Loucy (cell line): ENCODE measurements at regions not wholly inside any gene's neighbourhood (a gene's known extent, or its start where the extent isn't known, plus 50 kb on each side); places are given as distances from the start of the nearest gene placed in this dataset.
"Not testable (repeated sequence)": the region's sequence is repeated elsewhere in the genome, so short reads cannot be mapped to it uniquely, and the experiment has no call there.

Experiments
- H2AFZ ChIP-seq: fragments of 200-600 bp; sonication (generic); 2 replicates; pipeline ENCODE4 v1.6.0; 2016; ENCODE audit warnings: antibody characterized with exemption, mild to moderate bottlenecking, low read length, moderate library complexity
- H3F3A ChIP-seq: fragments of 200-600 bp; 2 replicates; pipeline ENCODE4 v1.6.0; 2016; ENCODE audit warnings: antibody characterized with exemption, low read depth, mild to moderate bottlenecking
- H3K27me3 ChIP-seq: fragments of 200-600 bp; sonication (generic); 2 replicates; pipeline ENCODE4 v1.6.1; 2014; ENCODE audit warnings: low read length, mild to moderate bottlenecking; ENCODE audit not compliant: insufficient read depth, poor library complexity, severe bottlenecking
- H3K36me3 ChIP-seq: fragments of 200-600 bp; sonication (generic); 2 replicates; pipeline ENCODE4 v1.6.1; 2016; ENCODE audit warnings: low read length; ENCODE audit not compliant: insufficient read depth
- H3K4me1 ChIP-seq: fragments of 200-600 bp; sonication (generic); 2 replicates; pipeline ENCODE4 v1.5.1; 2014; ENCODE audit warnings: low read length, mild to moderate bottlenecking; ENCODE audit not compliant: insufficient read depth, poor library complexity, severe bottlenecking
- H3K4me2 ChIP-seq: fragments of 200-600 bp; sonication (generic); 2 replicates; pipeline ENCODE4 v1.6.0; 2014; ENCODE audit warnings: antibody characterized with exemption, low read length, low read depth, mild to moderate bottlenecking; ENCODE audit not compliant: poor library complexity, severe bottlenecking
- H3K4me3 ChIP-seq: fragments of 200-600 bp; sonication (generic); 2 replicates; pipeline ENCODE4 v1.5.1; 2014; ENCODE audit warnings: low read length, mild to moderate bottlenecking, mixed read lengths; ENCODE audit not compliant: poor library complexity, severe bottlenecking
- H3K79me2 ChIP-seq: fragments of 200-600 bp; sonication (generic); 2 replicates; pipeline ENCODE4 v1.6.1; 2014; ENCODE audit warnings: low read length; ENCODE audit not compliant: insufficient read depth
- H3K9ac ChIP-seq: fragments of 200-600 bp; sonication (generic); 2 replicates; pipeline ENCODE4 v1.6.0; 2014; ENCODE audit warnings: mild to moderate bottlenecking, low read depth, low read length, moderate library complexity; ENCODE audit not compliant: poor library complexity, severe bottlenecking
- H3K9me2 ChIP-seq: fragments of 200-600 bp; sonication (generic); replicated peaks from 2 replicates; pipeline ENCODE4 v1.6.1; 2016; ENCODE audit warnings: low read depth, low read length, mixed read lengths
- H3K9me3 ChIP-seq: fragments of 200-600 bp; sonication (generic); 2 replicates; pipeline ENCODE4 v1.6.1; 2014; ENCODE audit warnings: mild to moderate bottlenecking, antibody characterized with exemption, low read length, low read depth; ENCODE audit not compliant: insufficient read depth
- H4K20me1 ChIP-seq: fragments of 200-600 bp; sonication (generic); 2 replicates; pipeline ENCODE4 v1.6.0; 2014; ENCODE audit warnings: antibody characterized with exemption, low read length, mild to moderate bottlenecking; ENCODE audit not compliant: insufficient read depth, poor library complexity, severe bottlenecking
- EZH2phosphoT487 ChIP-seq: fragments of 200-600 bp; IDR thresholded peaks from 2 replicates; pipeline ENCODE4 v1.6.1; 2018; ENCODE audit warnings: antibody characterized with exemption, mild to moderate bottlenecking, moderate library complexity, borderline replicate concordance
- TF ChIP-seq, protein P1 (sequence below): fragments of 200-600 bp; sonication (generic); conservative IDR thresholded peaks from 2 replicates; pipeline ENCODE4 v1.5.1; 2014; ENCODE audit warnings: mild to moderate bottlenecking, antibody characterized with exemption, low read length

- no peak overlapping the region for H3K4me2 ChIP-seq
- H3K27me3 ChIP-seq, result no peaks in the 10 kb centered on the region
- H3K9me2 ChIP-seq, result no peaks in the 10 kb centered on the region
- H3K4me3 ChIP-seq, result no peak overlapping the region
- no peaks in the 10 kb centered on the region for H3K79me2 ChIP-seq
- H2AFZ ChIP-seq, result no peak overlapping the region
- no peaks in the 10 kb centered on the region for H4K20me1 ChIP-seq
- no peaks in the 10 kb centered on the region for H3K9me3 ChIP-seq
- H3F3A ChIP-seq, result no peaks in the 10 kb centered on the region
- H3K9ac ChIP-seq, result no peak overlapping the region
- H3K4me1 ChIP-seq, result no peaks in the 10 kb centered on the region
- TF ChIP-seq, protein P1, sequence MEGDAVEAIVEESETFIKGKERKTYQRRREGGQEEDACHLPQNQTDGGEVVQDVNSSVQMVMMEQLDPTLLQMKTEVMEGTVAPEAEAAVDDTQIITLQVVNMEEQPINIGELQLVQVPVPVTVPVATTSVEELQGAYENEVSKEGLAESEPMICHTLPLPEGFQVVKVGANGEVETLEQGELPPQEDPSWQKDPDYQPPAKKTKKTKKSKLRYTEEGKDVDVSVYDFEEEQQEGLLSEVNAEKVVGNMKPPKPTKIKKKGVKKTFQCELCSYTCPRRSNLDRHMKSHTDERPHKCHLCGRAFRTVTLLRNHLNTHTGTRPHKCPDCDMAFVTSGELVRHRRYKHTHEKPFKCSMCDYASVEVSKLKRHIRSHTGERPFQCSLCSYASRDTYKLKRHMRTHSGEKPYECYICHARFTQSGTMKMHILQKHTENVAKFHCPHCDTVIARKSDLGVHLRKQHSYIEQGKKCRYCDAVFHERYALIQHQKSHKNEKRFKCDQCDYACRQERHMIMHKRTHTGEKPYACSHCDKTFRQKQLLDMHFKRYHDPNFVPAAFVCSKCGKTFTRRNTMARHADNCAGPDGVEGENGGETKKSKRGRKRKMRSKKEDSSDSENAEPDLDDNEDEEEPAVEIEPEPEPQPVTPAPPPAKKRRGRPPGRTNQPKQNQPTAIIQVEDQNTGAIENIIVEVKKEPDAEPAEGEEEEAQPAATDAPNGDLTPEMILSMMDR, result no peak
- no peaks in the 10 kb centered on the region for H3K36me3 ChIP-seq
Measured at GRCh38 chr4:44983083-44983482, 256.7 kb upstream of the GNPDA2 start.

DNA sequence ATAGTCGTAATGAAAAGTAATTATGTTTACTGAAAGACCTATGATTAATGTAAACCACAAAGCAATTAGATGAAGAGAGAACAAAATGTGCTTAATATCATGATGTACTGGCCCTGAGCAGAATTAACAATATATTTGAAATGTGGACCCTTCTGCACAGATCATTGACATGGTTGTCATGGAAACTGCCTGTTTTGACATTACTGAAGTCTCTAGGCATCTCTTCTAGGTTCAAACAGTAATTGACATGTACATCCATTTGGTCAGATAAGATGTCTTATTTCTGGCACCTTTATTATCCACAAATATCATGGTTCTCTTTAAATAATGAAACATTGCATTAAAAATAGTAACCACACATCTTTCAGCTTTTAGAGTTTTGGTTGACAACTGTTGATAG is 251.7 kb upstream of the GNPDA2 start:
- H4K20me1 ChIP-seq, result no peaks in the 10 kb centered on the region
- H3K4me1 ChIP-seq, result no peaks in the 10 kb centered on the region
- H3K9ac ChIP-seq, result no peak overlapping the region
- H3K9me3 ChIP-seq, result no peaks in the 10 kb centered on the region
- H2AFZ ChIP-seq, result no peak overlapping the region
- H3K27me3 ChIP-seq, result no peaks in the 10 kb centered on the region
- H3K4me2 ChIP-seq, result no peak overlapping the region
- H3K9me2 ChIP-seq, result no peaks in the 10 kb centered on the region
- TF ChIP-seq, protein P1, result no peak
- no peak for TF ChIP-seq EZH2phosphoT487
- no peaks in the 10 kb centered on the region for H3K79me2 ChIP-seq
- no peak overlapping the region for H3K4me3 ChIP-seq
- no peaks in the 10 kb centered on the region for H3F3A ChIP-seq
- no peaks in the 10 kb centered on the region for H3K36me3 ChIP-seq

DNA sequence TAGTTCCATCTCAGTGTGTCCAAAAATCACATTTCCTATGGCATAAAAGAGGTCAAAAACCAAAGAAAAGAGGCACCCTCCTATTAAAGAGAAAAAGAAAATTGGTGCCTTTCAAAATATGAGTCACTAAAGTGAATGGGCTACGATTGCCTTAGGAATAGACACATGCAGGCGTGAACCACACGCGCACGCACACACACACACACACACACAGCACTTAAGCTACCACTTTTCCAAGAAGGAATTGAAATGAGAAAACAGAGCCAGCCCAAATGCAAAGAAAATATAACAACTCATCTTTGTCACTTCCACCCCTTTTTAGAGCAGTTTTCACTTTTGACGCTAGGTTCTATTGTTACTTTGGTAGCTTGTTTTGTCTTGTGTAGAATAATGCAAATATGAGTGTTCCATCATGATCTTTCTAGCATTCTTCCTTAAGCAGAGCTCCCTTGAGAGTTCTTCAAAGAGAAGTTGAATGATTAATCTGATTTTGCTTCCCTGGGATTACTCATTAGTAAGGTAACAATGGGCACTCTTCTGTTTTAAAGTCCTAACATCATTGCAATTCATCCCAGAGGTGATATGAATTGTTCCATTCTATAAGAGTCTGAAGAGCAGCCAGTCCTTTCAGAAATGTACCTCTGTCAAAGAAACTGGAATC is 239.2 kb upstream of the GNPDA2 start:
- Histone ChIP-seq H3K4me1 (no peaks in the 10 kb centered on the region), H3K4me3 (no peak overlapping the region), H3K36me3 (no peaks in the 10 kb centered on the region), H4K20me1 (no peaks in the 10 kb centered on the region), H3K4me2 (no peak overlapping the region), H3K27me3 (no peaks in the 10 kb centered on the region), H3K9me3 (no peaks in the 10 kb centered on the region; the same call in 1 of the 2 replicates), H3K9ac (no peak overlapping the region), H3K79me2 (no peaks in the 10 kb centered on the region), H3K9me2 (no peaks in the 10 kb centered on the region), H3F3A (no peaks in the 10 kb centered on the region), H2AFZ (no peak overlapping the region)
- no peak for TF ChIP-seq EZH2phosphoT487
- TF ChIP-seq, protein P1, result no peak

GRCh38 chr4:44964086-44964485 is 237.7 kb upstream of the GNPDA2 start:
- H3K36me3 ChIP-seq, H3K4me1 ChIP-seq, H3K9me2 ChIP-seq, H3K79me2 ChIP-seq, H3K4me2 ChIP-seq, H3K27me3 ChIP-seq, H3K9me3 ChIP-seq, H3K9ac ChIP-seq, H3K4me3 ChIP-seq, H2AFZ ChIP-seq, H4K20me1 ChIP-seq, H3F3A ChIP-seq: not testable (repeated sequence)
